H9 (cell line): ENCODE measurements at regions not wholly inside any gene's neighbourhood (a gene's known extent, or its start where the extent isn't known, plus 50 kb on each side); places are given as distances from the start of the nearest gene placed in this dataset.

ENCODE experiments used
- DNase-seq: peaks from one replicate; pipeline ENCODE4 v3.0.0-alpha.2; 2017
- H2AFZ ChIP-seq: one replicate; pipeline ENCODE4 v1.6.1; 2013; ENCODE audit warnings: mild to moderate bottlenecking, low read length, control low read depth, moderate library complexity
- H2AK5ac ChIP-seq: 2 replicates; pipeline ENCODE4 v1.6.1; 2013; ENCODE audit warnings: low read length, control low read depth, mixed read lengths; ENCODE audit not compliant: insufficient read length
- H2BK120ac ChIP-seq: one replicate; pipeline ENCODE4 v1.6.1; 2013; ENCODE audit warnings: low read depth, mild to moderate bottlenecking, low read length, control low read depth, inconsistent platforms; ENCODE audit not compliant: poor library complexity, severe bottlenecking
- H2BK12ac ChIP-seq: 2 replicates; pipeline ENCODE4 v1.6.1; 2013; ENCODE audit warnings: low read length, control low read depth, mixed read lengths, low read depth; ENCODE audit not compliant: insufficient read length
- H2BK15ac ChIP-seq: 2 replicates; pipeline ENCODE4 v1.6.1; 2013; ENCODE audit warnings: low read depth, low read length, control low read depth
- H2BK20ac ChIP-seq: one replicate; pipeline ENCODE4 v1.6.1; 2013; ENCODE audit warnings: low read depth, mild to moderate bottlenecking, low read length, control low read depth, inconsistent platforms; ENCODE audit not compliant: poor library complexity, severe bottlenecking
- H2BK5ac ChIP-seq: 2 replicates; pipeline ENCODE4 v1.6.1; 2013; ENCODE audit warnings: low read length, control low read depth, mixed read lengths; ENCODE audit not compliant: insufficient read length
- H3K14ac ChIP-seq: 2 replicates; pipeline ENCODE4 v1.6.1; 2013; ENCODE audit warnings: low read length, control low read depth; ENCODE audit not compliant: insufficient read depth
- H3K18ac ChIP-seq: 2 replicates; pipeline ENCODE4 v1.6.1; 2013; ENCODE audit warnings: low read depth, mild to moderate bottlenecking, mixed read lengths, low read length, control low read depth; ENCODE audit not compliant: insufficient read length
- H3K23ac ChIP-seq: 2 replicates; pipeline ENCODE4 v1.6.1; 2013; ENCODE audit warnings: low read length, control low read depth, mixed read lengths, low read depth; ENCODE audit not compliant: insufficient read length
- H3K23me2 ChIP-seq: 2 replicates; pipeline ENCODE4 v1.6.1; 2013; ENCODE audit warnings: low read depth, mild to moderate bottlenecking, mixed read lengths, low read length, control low read depth; ENCODE audit not compliant: insufficient read length, poor library complexity, severe bottlenecking
- H3K27ac ChIP-seq: 2 replicates; pipeline ENCODE4 v1.5.1; 2013; ENCODE audit warnings: low read length, control low read depth, mixed read lengths, low read depth; ENCODE audit not compliant: insufficient read length
- H3K27me3 ChIP-seq: 2 replicates; pipeline ENCODE4 v1.6.1; 2013; ENCODE audit warnings: low read length, control low read depth, inconsistent platforms; ENCODE audit not compliant: insufficient read depth
- H3K4ac ChIP-seq: 2 replicates; pipeline ENCODE4 v1.6.1; 2013; ENCODE audit warnings: low read depth, mild to moderate bottlenecking, control low read depth, inconsistent platforms, low read length, moderate library complexity
- H3K4me1 ChIP-seq: 2 replicates; pipeline ENCODE4 v1.6.1; 2013; ENCODE audit warnings: low read length, control low read depth, inconsistent platforms; ENCODE audit not compliant: insufficient read depth
- H3K4me2 ChIP-seq: 2 replicates; pipeline ENCODE4 v1.6.1; 2013; ENCODE audit warnings: low read length, control low read depth, mixed read lengths; ENCODE audit not compliant: insufficient read length, insufficient read depth
- H3K56ac ChIP-seq: 2 replicates; pipeline ENCODE4 v1.6.1; 2013; ENCODE audit warnings: low read depth, mild to moderate bottlenecking, mixed read lengths, low read length, control low read depth; ENCODE audit not compliant: insufficient read length
- H3K79me1 ChIP-seq: 2 replicates; pipeline ENCODE4 v1.6.1; 2013; ENCODE audit warnings: low read depth, mild to moderate bottlenecking, moderate library complexity, low read length, control low read depth, inconsistent platforms; ENCODE audit not compliant: insufficient read depth, poor library complexity, severe bottlenecking
- H3K79me2 ChIP-seq: 2 replicates; pipeline ENCODE4 v1.6.1; 2013; ENCODE audit warnings: low read length, control low read depth, inconsistent platforms; ENCODE audit not compliant: insufficient read depth
- H3K9ac ChIP-seq: 2 replicates; pipeline ENCODE4 v1.6.1; 2013; ENCODE audit warnings: low read length, control low read depth, mixed read lengths; ENCODE audit not compliant: insufficient read length; ENCODE audit errors: extremely low read depth
- H3K9me3 ChIP-seq: one replicate; pipeline ENCODE4 v1.6.1; 2013; ENCODE audit warnings: low read depth, low read length, inconsistent platforms; ENCODE audit not compliant: control insufficient read depth
- H3T11ph ChIP-seq: one replicate; pipeline ENCODE4 v1.6.1; 2013; ENCODE audit warnings: mild to moderate bottlenecking, low read length, control low read depth, inconsistent platforms
- H4K20me1 ChIP-seq: one replicate; pipeline ENCODE4 v1.6.1; 2013; ENCODE audit not compliant: control insufficient read depth, insufficient read length, insufficient read depth
- H4K5ac ChIP-seq: 2 replicates; pipeline ENCODE4 v1.6.1; 2013; ENCODE audit warnings: low read depth, mild to moderate bottlenecking, mixed read lengths, low read length, control low read depth; ENCODE audit not compliant: insufficient read length
- H4K8ac ChIP-seq: replicated peaks from 2 replicates; pipeline ENCODE4 v1.6.1; 2013; ENCODE audit warnings: low read length, control low read depth, mixed read lengths, low read depth; ENCODE audit not compliant: insufficient read length
- H4K91ac ChIP-seq: 2 replicates; pipeline ENCODE4 v1.6.1; 2013; ENCODE audit warnings: low read depth, mild to moderate bottlenecking, moderate library complexity, mixed read lengths, low read length, control low read depth; ENCODE audit not compliant: insufficient read length
- H3K27ac Mint-ChIP-seq, 3 experiments: 2 replicates in 2 of 3; 3 replicates in 1 of 3; pipeline ENCODE4 v1.8.0; 2020 to 2021; ENCODE audit warnings: mixed read lengths in 3 of 3, mild to moderate bottlenecking in 1 of 3, moderate library complexity in 1 of 3
- H3K27me3 Mint-ChIP-seq: 2 replicates; pipeline ENCODE4 v1.8.0; 2021; ENCODE audit warnings: low read depth, mild to moderate bottlenecking, moderate library complexity, mixed read lengths
- H3K36me3 Mint-ChIP-seq, 3 experiments: 2 replicates in 2 of 3; 3 replicates in 1 of 3; pipeline ENCODE4 v1.8.0; 2020 to 2021; ENCODE audit warnings: low read depth in 3 of 3, mixed read lengths in 3 of 3; ENCODE audit not compliant: insufficient read depth in 1 of 3
- H3K4me1 Mint-ChIP-seq, 2 experiments: 2 replicates each; pipeline ENCODE4 v1.8.0; 2020; ENCODE audit warnings: mixed read lengths in 2 of 2
- H3K4me3 Mint-ChIP-seq, 2 experiments: 2 replicates in 1 of 2; 3 replicates in 1 of 2; pipeline ENCODE4 v1.8.0; 2020 to 2021; ENCODE audit warnings: mild to moderate bottlenecking in 2 of 2, mixed read lengths in 2 of 2, moderate library complexity in 1 of 2
- H3K9me3 Mint-ChIP-seq, 2 experiments: 2 replicates in 1 of 2; 3 replicates in 1 of 2; pipeline ENCODE4 v1.8.0; 2020; ENCODE audit warnings: mild to moderate bottlenecking in 2 of 2, mixed read lengths in 2 of 2, moderate library complexity in 1 of 2
- WGBS: extraction: QIAGEN DNeasy Blood & Tissue Kit; methylation state at CpG from one replicate; pipeline ENCODE4 v1.1.7; 2013; ENCODE audit warnings: missing lambda C conversion rate, low lambda C conversion rate, mixed read lengths; ENCODE audit not compliant: insufficient read length; ENCODE audit errors: extremely low coverage; 5-methylcytosine and 5-hydroxymethylcytosine counted together
- TF ChIP-seq, protein P1 (sequence below): fragments of 200-600 bp; sonication (generic); conservative IDR thresholded peaks from 3 replicates; pipeline ENCODE4 v1.8.0; 2021; ENCODE audit warnings: antibody characterized with exemption, mild to moderate bottlenecking

DNA sequence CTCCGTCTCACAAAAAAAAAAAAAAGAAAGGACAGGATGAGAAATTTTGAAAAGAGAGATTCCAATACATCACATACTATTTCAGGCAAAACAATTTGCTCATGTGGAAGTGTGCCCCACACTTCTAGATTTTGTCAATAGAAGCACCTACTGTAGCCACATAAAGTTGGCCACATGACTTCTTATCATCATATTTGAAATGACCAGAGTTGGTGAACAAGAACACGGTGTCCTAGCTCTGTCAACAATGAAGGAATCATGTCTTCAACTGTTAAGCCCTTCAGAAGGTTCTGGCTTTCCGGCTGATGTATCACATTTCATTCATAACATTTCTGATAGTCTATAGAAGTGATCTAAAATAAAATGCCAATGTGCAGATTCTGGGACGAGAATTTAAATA is 534.5 kb downstream of the TMEM114 start:
- WGBS: no CpG with 5 or more reads among the region's 4 CpGs
- peaks cover 2 to 9% of the 10 kb centered on the region in 2 experiments; a peak in 4 of 5 replicates for H3K9me3 Mint-ChIP-seq

More for the DNA sequence above, 534.5 kb downstream of the TMEM114 start:
- no peaks in the 10 kb centered on the region for H3K79me2 ChIP-seq
- no peak overlapping the region for H3K18ac ChIP-seq
- no peak overlapping the region for H3K4ac ChIP-seq
- H3K79me1 ChIP-seq: no peaks in the 10 kb centered on the region
- H2AK5ac ChIP-seq: no peak overlapping the region
- TF ChIP-seq, protein P1, sequence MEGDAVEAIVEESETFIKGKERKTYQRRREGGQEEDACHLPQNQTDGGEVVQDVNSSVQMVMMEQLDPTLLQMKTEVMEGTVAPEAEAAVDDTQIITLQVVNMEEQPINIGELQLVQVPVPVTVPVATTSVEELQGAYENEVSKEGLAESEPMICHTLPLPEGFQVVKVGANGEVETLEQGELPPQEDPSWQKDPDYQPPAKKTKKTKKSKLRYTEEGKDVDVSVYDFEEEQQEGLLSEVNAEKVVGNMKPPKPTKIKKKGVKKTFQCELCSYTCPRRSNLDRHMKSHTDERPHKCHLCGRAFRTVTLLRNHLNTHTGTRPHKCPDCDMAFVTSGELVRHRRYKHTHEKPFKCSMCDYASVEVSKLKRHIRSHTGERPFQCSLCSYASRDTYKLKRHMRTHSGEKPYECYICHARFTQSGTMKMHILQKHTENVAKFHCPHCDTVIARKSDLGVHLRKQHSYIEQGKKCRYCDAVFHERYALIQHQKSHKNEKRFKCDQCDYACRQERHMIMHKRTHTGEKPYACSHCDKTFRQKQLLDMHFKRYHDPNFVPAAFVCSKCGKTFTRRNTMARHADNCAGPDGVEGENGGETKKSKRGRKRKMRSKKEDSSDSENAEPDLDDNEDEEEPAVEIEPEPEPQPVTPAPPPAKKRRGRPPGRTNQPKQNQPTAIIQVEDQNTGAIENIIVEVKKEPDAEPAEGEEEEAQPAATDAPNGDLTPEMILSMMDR: no peak
- no peak overlapping the region for H4K91ac ChIP-seq
- H3K56ac ChIP-seq: no peak overlapping the region
- no peak for DNase-seq
- H3K4me1 ChIP-seq: no peaks in the 10 kb centered on the region
- H3K9ac ChIP-seq: no peak overlapping the region
- H3K36me3 Mint-ChIP-seq: no peaks in the 10 kb centered on the region; a peak in 1 of 7 replicates
- H2BK120ac ChIP-seq: no peak overlapping the region
- no peak overlapping the region for H4K5ac ChIP-seq
- H3K23ac ChIP-seq: no peak overlapping the region
- H2BK5ac ChIP-seq: no peak overlapping the region
- H3K27ac Mint-ChIP-seq: no peak overlapping the region
- no peak overlapping the region for H3K4me2 ChIP-seq
- no peaks in the 10 kb centered on the region for H3K27me3 ChIP-seq
- no peak overlapping the region for H2AFZ ChIP-seq
- no peak overlapping the region for H3K27ac ChIP-seq
- no peaks in the 10 kb centered on the region for H3K9me3 ChIP-seq
- H4K8ac ChIP-seq: no peak overlapping the region
- H4K20me1 ChIP-seq: no peaks in the 10 kb centered on the region
- no peaks in the 10 kb centered on the region for H3K27me3 Mint-ChIP-seq
- H3T11ph ChIP-seq: no peak overlapping the region
- no peak overlapping the region for H3K4me3 Mint-ChIP-seq
- H3K14ac ChIP-seq: no peak overlapping the region
- no peak overlapping the region for H2BK20ac ChIP-seq
- H3K4me1 Mint-ChIP-seq: no peaks in the 10 kb centered on the region
- H2BK12ac ChIP-seq: no peak overlapping the region
- H3K23me2 ChIP-seq: no peaks in the 10 kb centered on the region
- no peak overlapping the region for H2BK15ac ChIP-seq
